ENCODE measurements at regions not wholly inside any gene's neighbourhood (a gene's known extent, or its start where the extent isn't known, plus 50 kb on each side); places are given as distances from the start of the nearest gene placed in this dataset.

GRCh38 chr10:34003561-34003960 lies 669.1 kb upstream of the NRP1 start:
- peaks cover 0 to 11% (median 0%) of the 10 kb centered on the region in 11 donors for H3K9me3 ChIP-seq
- H3K4me1 ChIP-seq = no peaks in the 10 kb centered on the region
- no peak for TF ChIP-seq CTCF (IDR thresholded peaks at IDR 0.05)
- intact Hi-C loops (cut with DNase I) = no loop called here
- H3K27ac ChIP-seq = no peak overlapping the region
- no peak overlapping the region for H3K4me3 ChIP-seq
- no peaks in the 10 kb centered on the region for H3K27me3 ChIP-seq
- ATAC-seq = no peak
- 76 to 85% methylated on average over 7 of the region's 7 CpGs for WGBS, 2 donors
- H3K36me3 ChIP-seq = no peaks in the 10 kb centered on the region
- no peak for DNase-seq

- H3K4me3 ChIP-seq = no peak overlapping the region
- DNase-seq = no peak
- no peaks in the 10 kb centered on the region for H3K4me1 ChIP-seq
- no peak for ATAC-seq
- WGBS, 2 donors = 92 to 97% methylated on average over 3 of the region's 3 CpGs
- intact Hi-C loops (cut with DNase I) = no loop called here
- peaks cover 0 to 11% (median 0%) of the 10 kb centered on the region in 11 donors for H3K9me3 ChIP-seq
- TF ChIP-seq CTCF (IDR thresholded peaks at IDR 0.05) = no peak
- no peaks in the 10 kb centered on the region for H3K27me3 ChIP-seq
- H3K36me3 ChIP-seq = no peaks in the 10 kb centered on the region
- H3K27ac ChIP-seq = no peak overlapping the region
Measured at GRCh38 chr10:34002896-34003295, 668.4 kb upstream of the NRP1 start.

GRCh38 chr10:34001831-34002230 lies 667.4 kb upstream of the NRP1 start:
- Histone ChIP-seq H3K36me3 (no peaks in the 10 kb centered on the region), H3K27me3 (no peaks in the 10 kb centered on the region), H3K4me1 (no peaks in the 10 kb centered on the region), H3K27ac (no peak overlapping the region), H3K4me3 (no peak overlapping the region), H3K9me3 (peaks cover 0 to 11% (median 0%) of the 10 kb centered on the region in 11 donors)
- 88 to 91% methylated on average over 5 of the region's 5 CpGs for WGBS, 2 donors
- no peak for ATAC-seq
- no peak for DNase-seq
- TF ChIP-seq CTCF (IDR thresholded peaks at IDR 0.05) = no peak
- intact Hi-C loops (cut with DNase I) = no loop called here

- no peaks in the 10 kb centered on the region for H3K27me3 ChIP-seq
- H3K27ac ChIP-seq = no peak overlapping the region
- no peak overlapping the region for H3K4me3 ChIP-seq
- no peak for ATAC-seq
- no peak for DNase-seq
- intact Hi-C loops (cut with DNase I) = no loop called here
- H3K4me1 ChIP-seq = no peaks in the 10 kb centered on the region
- TF ChIP-seq CTCF (IDR thresholded peaks at IDR 0.05) = no peak
- peaks cover 0 to 11% (median 0%) of the 10 kb centered on the region in 11 donors for H3K9me3 ChIP-seq
- no peaks in the 10 kb centered on the region for H3K36me3 ChIP-seq
- whole genome bisulfite sequencing, 2 donors = 58 to 60% methylated on average over 5 of the region's 5 CpGs
Measured at GRCh38 chr10:34001087-34001580, 666.7 kb upstream of the NRP1 start.
